Right atrium auricular region (tissue), 2 donors: ENCODE measurements at regions not wholly inside any gene's neighbourhood (a gene's known extent, or its start where the extent isn't known, plus 50 kb on each side); places are given as distances from the start of the nearest gene placed in this dataset.

ENCODE experiments used
- DNase-seq: peaks from one replicate; pipeline ENCODE4 v3.0.0-alpha.2; 2019; ENCODE audit warnings: low spot score
- H3K27ac ChIP-seq, 2 donors: fragments of 200-600 bp; sonication (generic); 1 replicate in 1 of 2; 2 replicates in 1 of 2; pipeline ENCODE4 v1.5.1; 2016 to 2019
- H3K27me3 ChIP-seq, 2 donors: fragments of 200-600 bp; sonication (generic); one replicate each; pipeline versions ENCODE4 v1.5.1 to v1.6.0; 2017 to 2019
- H3K36me3 ChIP-seq: fragments of 200-600 bp; sonication (generic); one replicate; pipeline ENCODE4 v1.5.1; 2016
- H3K4me1 ChIP-seq, 2 donors: fragments of 200-600 bp; sonication (generic); one replicate each; pipeline versions ENCODE4 v1.5.1 to v1.6.0; 2017 to 2019
- H3K4me3 ChIP-seq, 2 donors: fragments of 200-600 bp; sonication (generic); 1 replicate in 1 of 2; 2 replicates in 1 of 2; pipeline ENCODE4 v1.5.1; 2017 to 2019; ENCODE audit warnings: mild to moderate bottlenecking in 1 of 2, moderate library complexity in 1 of 2
- H3K9me3 ChIP-seq, 2 donors: fragments of 200-600 bp; sonication (generic); one replicate each; pipeline ENCODE4 v1.5.1; 2019
- TF ChIP-seq, protein P1 (sequence below), 2 donors: fragments of 200-600 bp; sonication (generic); IDR thresholded peaks; one replicate each; pipeline ENCODE4 v1.5.1; 2019; ENCODE audit warnings: antibody characterized with exemption in 2 of 2

DNA sequence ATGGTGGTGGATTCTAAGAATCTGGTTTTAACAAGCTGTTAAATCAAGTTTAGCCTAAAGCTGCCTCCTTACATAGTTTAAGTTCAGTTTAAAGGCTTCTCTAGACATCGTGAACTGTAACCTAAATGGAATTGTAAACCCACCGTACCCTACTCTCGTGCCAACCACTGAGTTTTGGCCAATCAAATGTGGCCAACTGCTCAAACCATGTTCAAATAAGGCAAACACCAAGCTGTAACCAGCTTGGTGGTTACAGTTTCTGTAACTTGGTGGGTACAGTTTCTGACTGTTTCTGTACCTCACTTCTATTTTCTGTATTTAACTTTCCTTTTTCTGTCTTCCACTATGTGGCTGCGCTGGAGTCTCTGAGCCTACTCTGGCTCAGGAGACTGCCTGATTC, 131.9 kb upstream of the DDHD1 start:
- Histone ChIP-seq H3K4me3 (no peak overlapping the region), H3K4me1 (no peaks in the 10 kb centered on the region), H3K36me3 (no peaks in the 10 kb centered on the region), H3K27me3 (no peaks in the 10 kb centered on the region), H3K27ac (no peak overlapping the region), H3K9me3 (peaks cover 0 to 22% of the 10 kb centered on the region in 2 donors)
- TF ChIP-seq, protein P1, sequence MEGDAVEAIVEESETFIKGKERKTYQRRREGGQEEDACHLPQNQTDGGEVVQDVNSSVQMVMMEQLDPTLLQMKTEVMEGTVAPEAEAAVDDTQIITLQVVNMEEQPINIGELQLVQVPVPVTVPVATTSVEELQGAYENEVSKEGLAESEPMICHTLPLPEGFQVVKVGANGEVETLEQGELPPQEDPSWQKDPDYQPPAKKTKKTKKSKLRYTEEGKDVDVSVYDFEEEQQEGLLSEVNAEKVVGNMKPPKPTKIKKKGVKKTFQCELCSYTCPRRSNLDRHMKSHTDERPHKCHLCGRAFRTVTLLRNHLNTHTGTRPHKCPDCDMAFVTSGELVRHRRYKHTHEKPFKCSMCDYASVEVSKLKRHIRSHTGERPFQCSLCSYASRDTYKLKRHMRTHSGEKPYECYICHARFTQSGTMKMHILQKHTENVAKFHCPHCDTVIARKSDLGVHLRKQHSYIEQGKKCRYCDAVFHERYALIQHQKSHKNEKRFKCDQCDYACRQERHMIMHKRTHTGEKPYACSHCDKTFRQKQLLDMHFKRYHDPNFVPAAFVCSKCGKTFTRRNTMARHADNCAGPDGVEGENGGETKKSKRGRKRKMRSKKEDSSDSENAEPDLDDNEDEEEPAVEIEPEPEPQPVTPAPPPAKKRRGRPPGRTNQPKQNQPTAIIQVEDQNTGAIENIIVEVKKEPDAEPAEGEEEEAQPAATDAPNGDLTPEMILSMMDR (IDR thresholded peaks at IDR 0.05): no peak
- no peak for DNase-seq

DNA sequence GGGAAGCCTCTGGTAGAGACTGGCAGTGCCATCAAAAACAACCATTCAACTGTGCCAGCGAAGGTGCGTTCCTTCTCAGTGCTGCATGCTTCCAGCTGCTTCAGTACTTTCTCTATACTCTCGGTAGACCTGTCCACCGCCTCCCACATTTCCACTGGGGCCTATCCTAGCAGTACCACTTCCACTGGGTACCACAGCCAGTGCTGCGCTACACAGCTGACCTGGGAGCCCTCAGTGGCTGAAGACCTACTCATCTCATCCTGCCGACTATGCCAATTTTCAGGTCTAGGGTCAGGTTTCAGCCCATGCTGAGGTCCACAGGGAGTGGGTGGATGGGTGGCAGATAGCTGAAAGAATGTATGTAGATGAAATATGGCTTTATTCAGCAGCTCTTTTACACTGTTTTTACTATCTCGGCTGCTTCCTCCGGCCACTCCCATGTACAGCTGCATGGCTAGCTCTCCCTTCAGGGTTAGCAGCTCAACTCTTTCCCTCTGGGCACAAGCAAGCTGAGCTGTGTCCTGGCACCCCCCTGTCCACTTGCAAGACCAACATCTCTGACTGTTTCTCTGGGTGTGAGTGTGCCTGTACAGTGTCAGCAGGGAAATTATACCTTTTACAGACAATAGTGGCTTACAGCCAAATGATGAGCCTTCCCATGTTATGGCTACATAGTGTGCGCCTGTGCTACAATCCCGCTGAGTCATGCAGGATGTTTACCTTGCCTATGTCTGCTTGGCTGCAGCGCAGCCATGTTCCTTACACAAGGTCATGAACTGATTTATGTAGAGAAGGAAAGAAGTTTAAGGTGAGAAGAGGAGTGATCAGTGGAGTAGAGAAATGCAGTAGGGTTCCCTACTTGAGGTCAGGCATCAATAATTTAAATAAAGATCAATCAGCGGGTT, 125.7 kb upstream of the DDHD1 start:
- Histone ChIP-seq H3K27me3 (no peaks in the 10 kb centered on the region), H3K27ac (no peak overlapping the region), H3K36me3 (no peaks in the 10 kb centered on the region), H3K4me3 (no peak overlapping the region), H3K4me1 (no peaks in the 10 kb centered on the region), H3K9me3 (peaks cover 0 to 15% of the 10 kb centered on the region in 2 donors)
- TF ChIP-seq, protein P1 (IDR thresholded peaks at IDR 0.05): no peak
- no peak for DNase-seq

DNA sequence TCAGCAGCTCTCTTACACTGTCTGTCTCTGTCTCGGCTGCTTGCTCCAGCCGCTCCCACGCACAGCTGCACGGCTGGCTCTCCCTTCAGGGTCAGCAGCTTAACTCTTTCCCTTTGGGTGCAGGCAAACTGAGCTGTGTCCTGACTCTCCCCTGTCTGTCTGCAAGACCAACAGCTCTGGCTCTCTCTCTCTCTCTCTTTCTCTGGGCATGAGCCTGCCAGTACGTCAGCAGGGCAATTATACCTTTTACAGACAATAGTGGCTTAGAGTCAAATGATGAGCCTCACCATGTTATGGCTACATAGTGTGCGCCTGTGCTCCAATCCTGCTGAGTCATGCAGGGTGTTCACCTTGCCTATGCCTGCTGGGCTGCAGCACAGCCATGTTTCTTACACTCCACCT, 120.5 kb upstream of the DDHD1 start:
- no peak overlapping the region for H3K27ac ChIP-seq
- H3K36me3 ChIP-seq: no peaks in the 10 kb centered on the region

DNA sequence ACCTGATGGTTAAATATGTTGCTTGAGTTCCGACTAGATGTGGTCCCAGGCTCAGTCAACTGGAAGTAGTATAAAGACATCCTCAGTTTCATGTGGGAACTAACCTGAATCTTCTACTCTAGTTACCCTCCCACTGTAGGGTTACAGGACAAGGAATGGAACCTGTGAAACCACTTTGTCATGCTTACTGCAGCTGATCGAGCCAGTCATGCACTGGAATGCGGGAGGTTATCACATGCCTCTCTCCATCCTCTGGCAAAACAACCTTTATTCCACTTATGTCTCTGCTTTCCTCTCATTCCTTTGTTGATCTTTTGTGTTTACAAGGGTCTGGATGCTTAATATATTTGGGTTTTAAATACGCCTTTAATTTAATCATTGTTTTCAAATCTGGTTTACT, 111.9 kb upstream of the DDHD1 start:
- Histone ChIP-seq H3K36me3 (no peaks in the 10 kb centered on the region), H3K27me3 (no peaks in the 10 kb centered on the region), H3K27ac (no peak overlapping the region), H3K4me3 (no peak overlapping the region), H3K4me1 (no peaks in the 10 kb centered on the region), H3K9me3 (no peaks in the 10 kb centered on the region)
- no peak for DNase-seq
- TF ChIP-seq, protein P1 (IDR thresholded peaks at IDR 0.05): no peak

More for the DNA sequence above, 120.5 kb upstream of the DDHD1 start:
- Histone ChIP-seq H3K4me3 (no peak overlapping the region), H3K9me3 (no peaks in the 10 kb centered on the region), H3K27me3 (no peaks in the 10 kb centered on the region), H3K4me1 (peaks cover 0 to 4% of the 10 kb centered on the region in 2 donors)
- TF ChIP-seq, protein P1 (IDR thresholded peaks at IDR 0.05): no peak
- no peak for DNase-seq

DNA sequence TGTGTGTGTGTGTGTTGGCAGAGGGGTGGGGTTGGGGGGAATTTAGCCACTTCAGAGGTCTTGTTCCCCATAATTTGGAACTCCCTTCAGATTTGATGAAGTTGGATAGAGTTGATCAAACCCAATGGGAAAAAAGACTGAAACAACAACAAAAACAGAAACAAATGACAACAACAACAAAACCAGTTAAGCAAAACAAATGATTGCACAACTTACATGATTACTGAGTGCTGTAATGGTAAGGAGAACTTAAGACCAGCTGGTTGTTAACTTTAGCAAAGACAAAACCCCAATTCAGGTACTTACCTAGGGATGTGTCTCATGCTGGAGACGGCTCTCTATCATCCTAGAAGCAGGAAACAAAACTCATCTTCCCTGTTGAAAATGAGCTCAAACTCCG, 107.8 kb upstream of the DDHD1 start:
- no peaks in the 10 kb centered on the region for H3K36me3 ChIP-seq
- no peak overlapping the region for H3K27ac ChIP-seq
- H3K9me3 ChIP-seq: no peaks in the 10 kb centered on the region
- DNase-seq: no peak
- TF ChIP-seq, protein P1 (IDR thresholded peaks at IDR 0.05): no peak
- H3K4me1 ChIP-seq: no peaks in the 10 kb centered on the region
- no peaks in the 10 kb centered on the region for H3K27me3 ChIP-seq
- no peak overlapping the region for H3K4me3 ChIP-seq
